Thoracic aorta (tissue), 2 donors: ENCODE measurements at regions not wholly inside any gene's neighbourhood (a gene's known extent, or its start where the extent isn't known, plus 50 kb on each side); places are given as distances from the start of the nearest gene placed in this dataset.

Experiments used
- ATAC-seq: fragments of 150-250 bp; one replicate; pipeline ENCODE4 v1.8.0; 2017; ENCODE audit warnings: low read depth; ENCODE audit not compliant: insufficient number of reproducible peaks, low FRiP score
- DNase-seq: peaks from one replicate; pipeline ENCODE4 v3.0.0-alpha.2; 2020; ENCODE audit warnings: low spot score
- H3K27ac ChIP-seq, 2 donors: fragments of 200-600 bp; sonication (generic); 1 replicate in 1 of 2; 2 replicates in 1 of 2; pipeline ENCODE4 v1.5.1; 2016; ENCODE audit warnings: mild to moderate bottlenecking in 2 of 2, moderate library complexity in 2 of 2
- H3K27me3 ChIP-seq: fragments of 200-600 bp; sonication (generic); replicated peaks from 2 replicates; pipeline ENCODE4 v1.6.0; 2016; ENCODE audit warnings: mild to moderate bottlenecking; ENCODE audit not compliant: insufficient read depth
- H3K36me3 ChIP-seq: fragments of 200-600 bp; sonication (generic); one replicate; pipeline ENCODE4 v1.5.1; 2016
- H3K4me1 ChIP-seq, 2 donors: fragments of 200-600 bp; sonication (generic); 1 replicate in 1 of 2; 2 replicates in 1 of 2; pipeline versions ENCODE4 v1.5.1 to v1.6.0; 2016; ENCODE audit warnings: low read depth in 2 of 2, mild to moderate bottlenecking in 1 of 2; ENCODE audit not compliant: control insufficient read depth in 1 of 2
- H3K4me3 ChIP-seq: fragments of 200-600 bp; sonication (generic); 2 replicates; pipeline ENCODE4 v1.5.1; 2016; ENCODE audit warnings: mild to moderate bottlenecking
- H3K9me3 ChIP-seq: fragments of 200-600 bp; sonication (generic); 2 replicates; pipeline ENCODE4 v1.5.1; 2016
- TF ChIP-seq, protein P1 (sequence below): fragments of 200-600 bp; sonication (generic); IDR thresholded peaks from one replicate; pipeline ENCODE4 v1.5.1; 2019; ENCODE audit warnings: antibody characterized with exemption

DNA sequence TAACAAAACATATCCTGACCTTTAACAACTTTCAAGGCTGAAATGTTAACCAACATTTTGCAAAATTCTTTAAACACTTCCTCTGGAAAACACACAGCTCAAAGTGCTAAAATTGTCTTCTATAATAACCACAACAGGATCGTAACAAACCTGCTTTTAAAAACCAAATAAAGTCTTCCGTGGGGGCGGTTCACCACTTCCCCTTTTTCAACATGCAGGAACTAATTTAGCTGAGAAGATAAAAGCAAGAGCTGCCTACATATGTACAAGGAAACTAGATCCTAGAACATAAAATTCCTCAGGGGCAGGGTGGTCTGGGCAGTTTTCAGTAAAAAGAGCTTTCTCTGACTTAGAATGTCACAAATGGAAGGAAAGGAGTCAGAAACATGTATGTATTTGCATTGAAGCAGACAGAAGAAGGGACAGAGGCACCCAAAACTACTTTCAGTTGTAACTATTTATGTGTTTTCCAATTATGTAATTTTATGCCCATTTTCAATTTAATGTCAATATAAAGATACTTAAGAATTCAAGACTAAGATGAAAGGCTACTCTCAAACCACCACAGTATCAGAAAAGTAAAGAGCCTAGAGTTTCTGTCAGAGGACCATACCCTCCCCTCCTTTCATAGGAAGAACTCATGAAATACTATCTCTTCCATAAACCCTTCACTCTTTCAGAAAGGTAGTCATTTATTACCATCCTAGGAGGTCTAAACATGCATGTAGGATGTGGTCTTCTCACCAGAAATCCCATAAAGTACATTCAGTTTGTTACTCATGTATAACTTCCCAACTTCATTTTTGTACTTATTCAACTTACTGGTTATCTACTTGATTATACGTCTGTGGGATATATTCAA lies 185.9 kb upstream of the RASA1 start:
- ATAC-seq (no peak), DNase-seq (no peak)
- H3K4me3 ChIP-seq, result no peak overlapping the region
- H3K9me3 ChIP-seq, result no peaks in the 10 kb centered on the region
- no peaks in the 10 kb centered on the region for H3K4me1 ChIP-seq
- H3K27me3 ChIP-seq, result no peaks in the 10 kb centered on the region
- TF ChIP-seq, protein P1, sequence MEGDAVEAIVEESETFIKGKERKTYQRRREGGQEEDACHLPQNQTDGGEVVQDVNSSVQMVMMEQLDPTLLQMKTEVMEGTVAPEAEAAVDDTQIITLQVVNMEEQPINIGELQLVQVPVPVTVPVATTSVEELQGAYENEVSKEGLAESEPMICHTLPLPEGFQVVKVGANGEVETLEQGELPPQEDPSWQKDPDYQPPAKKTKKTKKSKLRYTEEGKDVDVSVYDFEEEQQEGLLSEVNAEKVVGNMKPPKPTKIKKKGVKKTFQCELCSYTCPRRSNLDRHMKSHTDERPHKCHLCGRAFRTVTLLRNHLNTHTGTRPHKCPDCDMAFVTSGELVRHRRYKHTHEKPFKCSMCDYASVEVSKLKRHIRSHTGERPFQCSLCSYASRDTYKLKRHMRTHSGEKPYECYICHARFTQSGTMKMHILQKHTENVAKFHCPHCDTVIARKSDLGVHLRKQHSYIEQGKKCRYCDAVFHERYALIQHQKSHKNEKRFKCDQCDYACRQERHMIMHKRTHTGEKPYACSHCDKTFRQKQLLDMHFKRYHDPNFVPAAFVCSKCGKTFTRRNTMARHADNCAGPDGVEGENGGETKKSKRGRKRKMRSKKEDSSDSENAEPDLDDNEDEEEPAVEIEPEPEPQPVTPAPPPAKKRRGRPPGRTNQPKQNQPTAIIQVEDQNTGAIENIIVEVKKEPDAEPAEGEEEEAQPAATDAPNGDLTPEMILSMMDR, result no peak
- no peak overlapping the region for H3K27ac ChIP-seq
- H3K36me3 ChIP-seq, result no peaks in the 10 kb centered on the region

- Histone ChIP-seq H3K4me1 (no peaks in the 10 kb centered on the region), H3K27me3 (no peaks in the 10 kb centered on the region), H3K9me3 (no peaks in the 10 kb centered on the region), H3K27ac (no peak overlapping the region), H3K4me3 (no peak overlapping the region), H3K36me3 (no peaks in the 10 kb centered on the region)
- TF ChIP-seq, protein P1, result no peak
- no peak for DNase-seq
- ATAC-seq, result no peak
These were observed 173.3 kb upstream of the RASA1 start for GRCh38 chr5:87094347-87094746.

DNA sequence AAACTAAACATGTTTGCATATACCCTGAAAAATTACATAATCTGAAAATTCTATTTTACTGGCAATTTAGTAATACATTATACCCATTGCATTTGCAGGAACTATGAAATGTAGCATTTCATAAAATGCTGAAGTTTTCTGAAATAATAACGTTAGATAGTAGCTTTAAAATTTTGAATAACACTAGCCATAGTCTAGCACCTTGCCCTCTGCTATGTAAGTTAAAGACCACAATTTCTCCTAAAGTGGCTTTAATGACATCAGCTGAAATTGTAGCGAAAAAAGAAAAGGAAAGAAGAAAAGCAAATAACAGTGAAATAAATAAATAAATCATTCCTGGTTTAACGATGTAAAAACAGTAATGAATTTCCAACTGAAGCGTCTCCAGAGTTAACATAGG lies 172.8 kb upstream of the RASA1 start:
- DNase-seq, result no peak
- H3K36me3 ChIP-seq, result no peaks in the 10 kb centered on the region
- no peaks in the 10 kb centered on the region for H3K27me3 ChIP-seq
- H3K9me3 ChIP-seq, result no peaks in the 10 kb centered on the region
- no peak overlapping the region for H3K4me3 ChIP-seq
- TF ChIP-seq, protein P1, result no peak
- H3K4me1 ChIP-seq, result no peaks in the 10 kb centered on the region
- no peak overlapping the region for H3K27ac ChIP-seq
- no peak for ATAC-seq

DNA sequence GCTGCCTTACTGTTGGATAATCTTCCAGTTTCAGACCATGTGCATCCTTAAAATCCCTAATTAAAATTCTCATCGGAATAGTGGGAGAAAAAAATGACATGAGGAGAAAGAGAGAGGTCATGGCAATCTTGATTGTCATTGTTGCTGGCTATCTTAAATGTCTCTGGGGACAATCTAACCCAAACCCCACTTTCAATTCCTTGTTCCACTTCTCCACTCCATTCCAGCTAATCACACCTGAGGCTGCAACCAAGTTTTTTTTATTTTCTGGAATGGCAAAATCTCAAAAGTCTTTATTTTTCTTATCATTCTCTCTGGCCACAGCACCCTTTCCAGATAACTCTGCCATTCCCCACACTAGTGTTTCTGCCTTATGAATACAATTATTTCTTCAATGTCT lies 171.9 kb upstream of the RASA1 start:
- H3K4me3 ChIP-seq, result no peak overlapping the region
- H3K9me3 ChIP-seq, result no peaks in the 10 kb centered on the region
- TF ChIP-seq, protein P1, result no peak
- no peaks in the 10 kb centered on the region for H3K4me1 ChIP-seq
- DNase-seq, result no peak
- H3K27ac ChIP-seq, result no peak overlapping the region
- no peaks in the 10 kb centered on the region for H3K36me3 ChIP-seq
- no peaks in the 10 kb centered on the region for H3K27me3 ChIP-seq
- no peak for ATAC-seq

DNA sequence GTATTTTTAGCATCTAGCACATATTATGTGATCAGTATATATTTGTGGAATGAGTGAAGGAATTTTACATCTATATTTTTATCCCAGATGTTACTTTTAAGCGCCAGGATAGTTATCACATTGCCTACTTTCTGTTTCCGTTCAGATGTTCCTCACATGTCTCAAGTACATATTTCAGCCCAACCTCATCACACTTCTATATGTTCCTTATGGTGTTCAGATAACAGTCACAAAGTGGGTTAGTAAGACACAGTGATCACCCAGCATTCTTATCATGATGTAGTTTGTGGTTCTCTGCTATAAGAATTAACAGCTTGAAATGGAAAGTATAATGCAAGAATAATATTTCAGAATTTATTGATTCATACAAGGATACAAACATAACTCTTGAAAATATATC lies 170.0 kb upstream of the RASA1 start:
- H3K9me3 ChIP-seq, result no peaks in the 10 kb centered on the region
- H3K4me3 ChIP-seq, result no peak overlapping the region
- ATAC-seq (no peak), DNase-seq (no peak)
- H3K27me3 ChIP-seq, result no peaks in the 10 kb centered on the region
- no peak overlapping the region for H3K27ac ChIP-seq
- H3K4me1 ChIP-seq, result no peaks in the 10 kb centered on the region
- no peaks in the 10 kb centered on the region for H3K36me3 ChIP-seq
- TF ChIP-seq, protein P1, result no peak
